Lower leg skin (tissue), 3 donors: ENCODE measurements at regions not wholly inside any gene's neighbourhood (a gene's known extent, or its start where the extent isn't known, plus 50 kb on each side); places are given as distances from the start of the nearest gene placed in this dataset.

Source experiments
- POLR2A ChIP-seq, 2 donors: fragments of 450-650 bp; IDR thresholded peaks; one replicate each; pipeline ENCODE4 v1.6.1; 2016 to 2017; ENCODE audit warnings: antibody characterized with exemption in 2 of 2, mild to moderate bottlenecking in 1 of 2, moderate library complexity in 1 of 2
- TF ChIP-seq, protein P1 (sequence below), 3 donors: fragments of 450-650 bp; IDR thresholded peaks; one replicate each; pipeline ENCODE4 v1.5.1; 2016; ENCODE audit warnings: antibody characterized with exemption in 3 of 3, mild to moderate bottlenecking in 3 of 3, moderate library complexity in 2 of 3

- TF ChIP-seq, protein P1, sequence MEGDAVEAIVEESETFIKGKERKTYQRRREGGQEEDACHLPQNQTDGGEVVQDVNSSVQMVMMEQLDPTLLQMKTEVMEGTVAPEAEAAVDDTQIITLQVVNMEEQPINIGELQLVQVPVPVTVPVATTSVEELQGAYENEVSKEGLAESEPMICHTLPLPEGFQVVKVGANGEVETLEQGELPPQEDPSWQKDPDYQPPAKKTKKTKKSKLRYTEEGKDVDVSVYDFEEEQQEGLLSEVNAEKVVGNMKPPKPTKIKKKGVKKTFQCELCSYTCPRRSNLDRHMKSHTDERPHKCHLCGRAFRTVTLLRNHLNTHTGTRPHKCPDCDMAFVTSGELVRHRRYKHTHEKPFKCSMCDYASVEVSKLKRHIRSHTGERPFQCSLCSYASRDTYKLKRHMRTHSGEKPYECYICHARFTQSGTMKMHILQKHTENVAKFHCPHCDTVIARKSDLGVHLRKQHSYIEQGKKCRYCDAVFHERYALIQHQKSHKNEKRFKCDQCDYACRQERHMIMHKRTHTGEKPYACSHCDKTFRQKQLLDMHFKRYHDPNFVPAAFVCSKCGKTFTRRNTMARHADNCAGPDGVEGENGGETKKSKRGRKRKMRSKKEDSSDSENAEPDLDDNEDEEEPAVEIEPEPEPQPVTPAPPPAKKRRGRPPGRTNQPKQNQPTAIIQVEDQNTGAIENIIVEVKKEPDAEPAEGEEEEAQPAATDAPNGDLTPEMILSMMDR (IDR thresholded peaks at IDR 0.05), result no peak
- no peak for TF ChIP-seq POLR2A (IDR thresholded peaks at IDR 0.05)
Measured at GRCh38 chr5:118121258-118121657, 867.1 kb downstream of the DTWD2 start.
